ENCODE measurements at regions not wholly inside any gene's neighbourhood (a gene's known extent, or its start where the extent isn't known, plus 50 kb on each side); places are given as distances from the start of the nearest gene placed in this dataset.

- no peak for TF ChIP-seq CTCF (IDR thresholded peaks at IDR 0.05)
- TF ChIP-seq POLR2AphosphoS5 (IDR thresholded peaks at IDR 0.05; ENCODE audit: low read depth, low read length), result no peak
- TF ChIP-seq RAD21 (IDR thresholded peaks at IDR 0.05; ENCODE audit: low read length), result no peak
- no peak for TF ChIP-seq EP300 (IDR thresholded peaks at IDR 0.05; ENCODE audit: borderline replicate concordance in 1 of 2, low read depth in 1 of 2, low read length in 1 of 2)
- TF ChIP-seq FOXJ3 (CRISPR knock-in tag; IDR thresholded peaks at IDR 0.05), result no peak
- TF ChIP-seq REST (IDR thresholded peaks at IDR 0.05; ENCODE audit: low read depth, low read length), result no peak
Measured at GRCh38 chr7:28258240-28258639, 77.6 kb upstream of the JAZF1 start.

Measured in SK-N-SH (cell line).